MCF 10A (cell line): ENCODE measurements at regions not wholly inside any gene's neighbourhood (a gene's known extent, or its start where the extent isn't known, plus 50 kb on each side); places are given as distances from the start of the nearest gene placed in this dataset.

Experiments
- BruUV-seq: library from RNA; stranded (reverse); fragments of 400-500 nt; replicated peaks from 2 replicates; lab custom pipeline; 2021; lab: Mats Ljungman, UMichigan
- CTCF ChIA-PET: fragments of 300-600 bp; sonication (Branson Sonifier 250); formaldehyde crosslinking; extraction: SDS; loops from one replicate; lab custom pipeline; 2021; ENCODE audit warnings: antibody characterized with exemption, inconsistent platforms; lab: Yijun Ruan, JAX
- POLR2A ChIA-PET: fragments of 300-600, 350-650 bp; sonication (Branson Sonifier 250); formaldehyde crosslinking; extraction: SDS; loops from one replicate; lab custom pipeline; 2020; ENCODE audit warnings: antibody characterized with exemption, inconsistent platforms; lab: Yijun Ruan, JAX
- DNase-seq: peaks from one replicate; pipeline ENCODE4 v3.0.0-alpha.2; 2018; ENCODE audit not compliant: unreplicated experiment
- H3K27ac Mint-ChIP-seq: one replicate; pipeline ENCODE4 v1.8.0; 2022; ENCODE audit warnings: mild to moderate bottlenecking, low read depth, mixed read lengths; ENCODE audit not compliant: unreplicated experiment
- H3K27me3 Mint-ChIP-seq: one replicate; pipeline ENCODE4 v1.8.0; 2022; ENCODE audit warnings: mixed read lengths; ENCODE audit not compliant: insufficient read depth, unreplicated experiment
- H3K36me3 Mint-ChIP-seq: one replicate; pipeline ENCODE4 v1.8.0; 2022; ENCODE audit warnings: mild to moderate bottlenecking, moderate library complexity, mixed read lengths; ENCODE audit not compliant: insufficient read depth, unreplicated experiment
- H3K4me1 Mint-ChIP-seq: one replicate; pipeline ENCODE4 v1.8.0; 2022; ENCODE audit warnings: mixed read lengths; ENCODE audit not compliant: insufficient read depth, unreplicated experiment
- H3K4me3 Mint-ChIP-seq: one replicate; pipeline ENCODE4 v1.8.0; 2022; ENCODE audit warnings: mild to moderate bottlenecking, moderate library complexity, mixed read lengths; ENCODE audit not compliant: unreplicated experiment
- H3K9me3 Mint-ChIP-seq: one replicate; pipeline ENCODE4 v1.8.0; 2022; ENCODE audit warnings: mixed read lengths; ENCODE audit not compliant: unreplicated experiment
- CTCF ChIP-seq: fragments of 200-600 bp; IDR thresholded peaks from one replicate; pipeline ENCODE4 v1.8.0; 2022; ENCODE audit warnings: antibody characterized with exemption, mild to moderate bottlenecking; ENCODE audit not compliant: unreplicated experiment
- intact Hi-C: fragments of 100-400 bp; cut with micrococcal nuclease; formaldehyde crosslinking; loops from 2 replicates; pipeline ENCODE4 v1.14.1; 2022

DNA sequence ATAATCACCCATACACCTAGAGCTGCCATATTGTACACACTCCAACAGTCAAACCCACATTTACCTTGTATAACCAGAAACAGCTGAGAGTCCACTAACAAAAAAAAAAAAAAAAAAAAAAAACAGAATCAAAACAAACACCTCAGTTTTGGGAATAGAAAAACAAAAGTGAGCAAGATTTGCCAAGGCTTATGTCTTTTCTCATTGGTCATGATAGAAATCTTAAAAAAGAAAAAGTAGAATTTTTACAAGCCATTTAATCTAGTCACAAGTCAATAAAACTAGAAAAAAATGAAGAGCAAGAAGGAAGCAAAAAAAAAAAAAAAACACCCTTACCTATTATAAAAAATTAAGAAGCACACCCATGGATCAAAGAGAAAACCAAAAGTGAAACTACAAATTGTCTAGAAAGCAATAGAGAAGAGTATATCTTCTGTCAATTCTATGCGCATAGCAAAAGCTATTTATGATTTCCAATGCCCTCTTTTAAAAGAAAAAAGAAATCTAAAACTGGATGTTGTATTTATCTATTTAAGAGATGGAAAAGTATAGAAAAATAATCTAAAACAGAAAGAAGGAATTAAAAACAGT, 113.2 kb upstream of the GALNT2 start:
- no peaks in the 10 kb centered on the region for H3K36me3 Mint-ChIP-seq
- peaks cover 15% of the 10 kb centered on the region for H3K4me1 Mint-ChIP-seq
- ChIA-PET POLR2A (interaction anchor here (0.6 to 0.9 kb wide), 2 partner anchors 9 to 341 kb away, joined by 4 to 5 read pairs; no protein-coding TSS in a partner anchor), CTCF (no interaction called here)
- H3K4me3 Mint-ChIP-seq, result no peak overlapping the region
- no peak for TF ChIP-seq CTCF
- no TSS peak for BruUV-seq
- H3K27me3 Mint-ChIP-seq, result no peaks in the 10 kb centered on the region
- DNase-seq, result no peak
- intact Hi-C loops, result loop anchor here (5.0 kb wide), 1 partner anchor 52 kb away; no protein-coding TSS in a partner anchor
- H3K9me3 Mint-ChIP-seq, result peaks cover 11% of the 10 kb centered on the region
- H3K27ac Mint-ChIP-seq, result no peak overlapping the region

- TF ChIP-seq CTCF, result no peak
- intact Hi-C loops, result no loop called here
- CTCF ChIA-PET, result no interaction called here
- H3K27ac Mint-ChIP-seq, result no peak overlapping the region
- H3K9me3 Mint-ChIP-seq, result peaks cover 11% of the 10 kb centered on the region
- no peaks in the 10 kb centered on the region for H3K36me3 Mint-ChIP-seq
- POLR2A ChIA-PET, result no interaction called here
- H3K4me3 Mint-ChIP-seq, result no peak overlapping the region
- no peak for DNase-seq
- no peaks in the 10 kb centered on the region for H3K4me1 Mint-ChIP-seq
- no TSS peak for BruUV-seq
- peaks cover 42% of the 10 kb centered on the region for H3K27me3 Mint-ChIP-seq
Observed at GRCh38 chr1:229964281-229964680, 102.8 kb upstream of the GALNT2 start.

DNA sequence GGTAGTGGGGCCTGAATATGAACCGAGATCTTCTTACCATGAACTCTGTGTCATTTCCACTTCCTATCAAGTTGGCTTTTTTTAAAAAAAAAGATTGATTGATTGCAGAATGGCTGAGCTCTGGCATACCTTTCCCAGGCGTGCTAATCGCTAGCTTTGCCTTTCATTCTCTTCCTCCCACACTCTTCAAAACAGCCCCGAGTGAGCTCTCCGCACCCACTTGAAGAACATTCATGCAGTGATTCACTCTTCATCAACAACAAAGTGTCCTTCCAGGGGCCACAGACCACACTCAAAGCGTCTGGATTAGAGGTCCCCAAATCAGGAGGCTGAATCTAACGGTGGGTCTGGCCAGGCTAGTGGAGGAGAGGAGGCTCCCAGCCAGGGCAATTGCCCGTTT, 96.3 kb upstream of the GALNT2 start:
- DNase-seq, result no peak
- Mint-ChIP-seq H3K36me3 (no peaks in the 10 kb centered on the region), H3K9me3 (peaks cover 19% of the 10 kb centered on the region), H3K27me3 (peaks cover 29% of the 10 kb centered on the region), H3K27ac (no peak overlapping the region), H3K4me1 (no peaks in the 10 kb centered on the region), H3K4me3 (no peak overlapping the region)
- POLR2A ChIA-PET, result no interaction called here
- no TSS peak for BruUV-seq
- TF ChIP-seq CTCF, result no peak
- CTCF ChIA-PET, result interaction anchor here (0.6 to 0.9 kb wide), 3 partner anchors 13 to 213 kb away, joined by 3 read pairs; no protein-coding TSS in a partner anchor
- intact Hi-C loops, result no loop called here

DNA sequence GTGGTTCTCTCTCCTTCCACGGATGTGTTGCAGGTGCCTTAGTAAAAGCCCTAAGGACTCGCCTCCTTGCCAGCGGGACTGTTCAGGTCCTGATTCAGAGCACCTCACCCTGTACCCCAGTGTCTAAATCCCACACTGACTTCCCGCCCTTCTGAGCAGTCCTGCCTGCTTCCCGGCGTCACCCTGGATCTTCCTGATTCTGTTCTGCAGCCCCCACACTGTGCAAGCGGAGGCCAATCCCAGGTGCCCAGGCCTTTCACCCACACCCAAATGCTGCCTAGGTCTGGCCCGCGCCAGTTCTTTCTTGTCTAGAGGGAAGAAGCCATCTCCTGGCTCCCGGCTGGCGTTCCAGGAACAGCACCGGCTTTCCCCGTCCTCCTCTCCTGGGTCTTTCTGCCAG, 95.9 kb upstream of the GALNT2 start:
- intact Hi-C loops, result no loop called here
- TF ChIP-seq CTCF, result no peak
- Mint-ChIP-seq H3K36me3 (no peaks in the 10 kb centered on the region), H3K4me3 (no peak overlapping the region), H3K27me3 (peaks cover 25% of the 10 kb centered on the region), H3K27ac (no peak overlapping the region), H3K4me1 (no peaks in the 10 kb centered on the region), H3K9me3 (peaks cover 23% of the 10 kb centered on the region)
- ChIA-PET CTCF (interaction anchor here (0.6 to 0.9 kb wide), 3 partner anchors 13 to 213 kb away, joined by 3 read pairs; no protein-coding TSS in a partner anchor), POLR2A (no interaction called here)
- BruUV-seq, result no TSS peak
- DNase-seq, result no peak
